ENCODE measurements at regions not wholly inside any gene's neighbourhood (a gene's known extent, or its start where the extent isn't known, plus 50 kb on each side); places are given as distances from the start of the nearest gene placed in this dataset.

GRCh38 chr6:105639124-105639523 is 236.2 kb upstream of the PREP start:
- WGBS (ENCODE audit: low lambda C conversion rate): 68% methylated on average over 2 of the region's 2 CpGs
- Histone ChIP-seq H3K9me2 (no peaks in the 10 kb centered on the region), H3K4me3 (ENCODE audit: low read depth in 2 of 2, low read length in 1 of 2) (no peak overlapping the region), H3K36me3 (replicated peaks in 1 of 2; ENCODE audit: control insufficient read depth in 1 of 2, insufficient read depth in 2 of 2, low read length in 1 of 2) (no peaks in the 10 kb centered on the region), H3K27me3 (ENCODE audit: insufficient read depth) (no peaks in the 10 kb centered on the region), H2AFZ (ENCODE audit: low read depth) (no peak overlapping the region), H3F3A (replicated peaks; ENCODE audit: insufficient read depth) (no peaks in the 10 kb centered on the region), H3K9ac (no peak overlapping the region), H4K20me1 (ENCODE audit: insufficient read depth) (no peaks in the 10 kb centered on the region), H3K9me3 (no peaks in the 10 kb centered on the region), H3K4me1 (ENCODE audit: control insufficient read depth in 1 of 2, insufficient read depth in 2 of 2, low read depth in 1 of 2, low read length in 1 of 2) (no peaks in the 10 kb centered on the region), H3K4me2 (no peak overlapping the region), H3K27ac (ENCODE audit: low read depth in 2 of 2, low read length in 1 of 2) (no peak overlapping the region), H3K79me2 (ENCODE audit: insufficient read depth) (no peaks in the 10 kb centered on the region)
- POLR2A ChIA-PET: no interaction called here
- CTCF ChIA-PET: no interaction called here
- no peak for TF ChIP-seq SMC3 (IDR thresholded peaks at IDR 0.05; ENCODE audit: low read depth, low read length)
- TF ChIP-seq USF1 (IDR thresholded peaks at IDR 0.05; ENCODE audit: borderline replicate concordance, low read depth): no peak
- TF ChIP-seq NRF1 (IDR thresholded peaks at IDR 0.05; ENCODE audit: low read depth, low read length): no peak
- no peak for TF ChIP-seq TCF12 (IDR thresholded peaks at IDR 0.05)
- no peak for TF ChIP-seq SIN3A (IDR thresholded peaks at IDR 0.05; ENCODE audit: borderline replicate concordance, low read depth, low read length)
- no peak for TF ChIP-seq JUND (IDR thresholded peaks at IDR 0.05)
- no peak for TF ChIP-seq CHD2 (IDR thresholded peaks at IDR 0.05; ENCODE audit: low read length, partially characterized antibody)
- TF ChIP-seq MXI1 (IDR thresholded peaks at IDR 0.05; ENCODE audit: low read depth, low read length): no peak
- no peak for TF ChIP-seq IRF3 (IDR thresholded peaks at IDR 0.05; ENCODE audit: low read depth, low read length)
- no peak for TF ChIP-seq MEF2A (IDR thresholded peaks at IDR 0.05; ENCODE audit: borderline replicate concordance, low read depth)
- DNase-seq: no peak

GRCh38 chr6:105633814-105634213 is 230.9 kb upstream of the PREP start:
- H2AFZ ChIP-seq (ENCODE audit: low read depth): no peak overlapping the region
- no peaks in the 10 kb centered on the region for H3K79me2 ChIP-seq (ENCODE audit: insufficient read depth)
- no peaks in the 10 kb centered on the region for H3K9me2 ChIP-seq
- no peak overlapping the region for H3K4me3 ChIP-seq (ENCODE audit: low read depth in 2 of 2, low read length in 1 of 2)
- H3K4me2 ChIP-seq: no peak overlapping the region
- no peaks in the 10 kb centered on the region for H3K27me3 ChIP-seq (ENCODE audit: insufficient read depth)
- ChIA-PET POLR2A (no interaction called here), CTCF (no interaction called here)
- no peak for DNase-seq
- H3K27ac ChIP-seq (ENCODE audit: low read depth in 2 of 2, low read length in 1 of 2): no peak overlapping the region
- no peaks in the 10 kb centered on the region for H3F3A ChIP-seq (replicated peaks; ENCODE audit: insufficient read depth)
- H3K4me1 ChIP-seq (ENCODE audit: control insufficient read depth in 1 of 2, insufficient read depth in 2 of 2, low read depth in 1 of 2, low read length in 1 of 2): no peaks in the 10 kb centered on the region
- TF ChIP-seq FOXM1 (IDR thresholded peaks at IDR 0.05; ENCODE audit: low read depth): no peak
- TF ChIP-seq ZBTB33 (IDR thresholded peaks at IDR 0.05; ENCODE audit: borderline replicate concordance, low read depth): no peak
- no peak for TF ChIP-seq RAD21 (IDR thresholded peaks at IDR 0.05; ENCODE audit: low read length)
- TF ChIP-seq SIN3A (IDR thresholded peaks at IDR 0.05; ENCODE audit: borderline replicate concordance, low read depth, low read length): no peak
- TF ChIP-seq GABPA (IDR thresholded peaks at IDR 0.05; ENCODE audit: low read depth): no peak
- no peak for TF ChIP-seq MAX (IDR thresholded peaks at IDR 0.05; ENCODE audit: low read depth)
- no peak for TF ChIP-seq EZH2phosphoT487 (IDR thresholded peaks at IDR 0.05; ENCODE audit: borderline replicate concordance, low read depth)
- TF ChIP-seq NRF1 (IDR thresholded peaks at IDR 0.05; ENCODE audit: low read depth, low read length): no peak
- no peak for TF ChIP-seq NFIC (IDR thresholded peaks at IDR 0.05; ENCODE audit: borderline replicate concordance)
- H4K20me1 ChIP-seq (ENCODE audit: insufficient read depth): no peaks in the 10 kb centered on the region
- no peaks in the 10 kb centered on the region for H3K9me3 ChIP-seq
- H3K36me3 ChIP-seq (replicated peaks in 1 of 2; ENCODE audit: control insufficient read depth in 1 of 2, insufficient read depth in 2 of 2, low read length in 1 of 2): no peaks in the 10 kb centered on the region
- no peak overlapping the region for H3K9ac ChIP-seq
